GM18505 (cell line): ENCODE measurements at regions not wholly inside any gene's neighbourhood (a gene's known extent, or its start where the extent isn't known, plus 50 kb on each side); places are given as distances from the start of the nearest gene placed in this dataset.

Experiments used
- ATAC-seq: cut with Tn5 transposase; IDR thresholded peaks from one replicate; pipeline ENCODE4 v1.9.1; 2021; ENCODE audit not compliant: unreplicated experiment
- POLR2A ChIP-seq: IDR thresholded peaks from 4 replicates; pipeline ENCODE4 v1.6.1; 2011; ENCODE audit warnings: borderline replicate concordance; ENCODE audit not compliant: insufficient read depth, insufficient read length; ENCODE audit errors: extremely low read depth

GRCh38 chr13:75170311-75170710, 311.7 kb downstream of the TBC1D4 start:
- no peak for TF ChIP-seq POLR2A
- no peak for ATAC-seq

- no peak for TF ChIP-seq POLR2A
- ATAC-seq, result no peak
These were observed 316.3 kb downstream of the TBC1D4 start for GRCh38 chr13:75165543-75166230.

- no peak for ATAC-seq
- TF ChIP-seq POLR2A, result no peak
These were observed 320.2 kb downstream of the TBC1D4 start for GRCh38 chr13:75161804-75162203.

GRCh38 chr13:75160984-75161383, 321.0 kb downstream of the TBC1D4 start:
- ATAC-seq, result no peak
- no peak for TF ChIP-seq POLR2A

GRCh38 chr13:75154331-75154730, 327.6 kb downstream of the TBC1D4 start:
- no peak for ATAC-seq
- TF ChIP-seq POLR2A, result no peak

GRCh38 chr13:75153834-75154233, 328.1 kb downstream of the TBC1D4 start:
- TF ChIP-seq POLR2A, result no peak
- ATAC-seq, result no peak

GRCh38 chr13:75153386-75153785, 328.6 kb downstream of the TBC1D4 start:
- ATAC-seq, result no peak

GRCh38 chr13:75151081-75151643, 330.8 kb downstream of the TBC1D4 start:
- no peak for TF ChIP-seq POLR2A
- no peak for ATAC-seq

More at GRCh38 chr13:75153386-75153785, 328.6 kb downstream of the TBC1D4 start:
- no peak for TF ChIP-seq POLR2A

- no peak for ATAC-seq
- TF ChIP-seq POLR2A, result no peak
These were observed 332.2 kb downstream of the TBC1D4 start for GRCh38 chr13:75149776-75150175.

GRCh38 chr13:75147946-75148345, 334.0 kb downstream of the TBC1D4 start:
- no peak for ATAC-seq
- TF ChIP-seq POLR2A, result no peak

GRCh38 chr13:75146436-75146835, 335.5 kb downstream of the TBC1D4 start:
- ATAC-seq, result no peak
- TF ChIP-seq POLR2A, result no peak

GRCh38 chr13:75145927-75146326, 336.0 kb downstream of the TBC1D4 start:
- no peak for ATAC-seq
- no peak for TF ChIP-seq POLR2A

- no peak for ATAC-seq
- no peak for TF ChIP-seq POLR2A
These were observed 342.7 kb downstream of the TBC1D4 start for GRCh38 chr13:75139291-75139690.

GRCh38 chr13:75137911-75138571, 343.9 kb downstream of the TBC1D4 start:
- no peak for ATAC-seq
- TF ChIP-seq POLR2A, result no peak
